HEK293T (cell line): ENCODE measurements at regions not wholly inside any gene's neighbourhood (a gene's known extent, or its start where the extent isn't known, plus 50 kb on each side); places are given as distances from the start of the nearest gene placed in this dataset.

Source experiments
- ARNT ChIP-seq: fragments of 450-650 bp; IDR thresholded peaks from 2 replicates; pipeline ENCODE4 v1.6.1; 2017; ENCODE audit warnings: mild to moderate bottlenecking
- BHLHE40 ChIP-seq: fragments of 450-650 bp; IDR thresholded peaks from 2 replicates; pipeline ENCODE4 v1.6.1; 2016; ENCODE audit warnings: mild to moderate bottlenecking, moderate library complexity, borderline replicate concordance
- FOXM1 ChIP-seq: fragments of 450-650 bp; IDR thresholded peaks from 2 replicates; pipeline ENCODE4 v1.6.1; 2017; ENCODE audit warnings: mild to moderate bottlenecking, borderline replicate concordance
- HDGF ChIP-seq: fragments of 450-650 bp; IDR thresholded peaks from 2 replicates; pipeline ENCODE4 v1.6.1; 2017; ENCODE audit warnings: antibody characterized with exemption, borderline replicate concordance
- LEF1 ChIP-seq: fragments of 450-650 bp; IDR thresholded peaks from 2 replicates; pipeline ENCODE4 v1.6.1; 2017; ENCODE audit warnings: mild to moderate bottlenecking, borderline replicate concordance
- NFRKB ChIP-seq: fragments of 450-650 bp; IDR thresholded peaks from 2 replicates; pipeline ENCODE4 v1.6.1; 2016; ENCODE audit warnings: mild to moderate bottlenecking, moderate library complexity
- SP1 ChIP-seq: fragments of 450-650 bp; IDR thresholded peaks from 2 replicates; pipeline ENCODE4 v1.6.1; 2017
- ZNF384 ChIP-seq: fragments of 450-650 bp; IDR thresholded peaks from 2 replicates; pipeline ENCODE4 v1.6.1; 2016

DNA sequence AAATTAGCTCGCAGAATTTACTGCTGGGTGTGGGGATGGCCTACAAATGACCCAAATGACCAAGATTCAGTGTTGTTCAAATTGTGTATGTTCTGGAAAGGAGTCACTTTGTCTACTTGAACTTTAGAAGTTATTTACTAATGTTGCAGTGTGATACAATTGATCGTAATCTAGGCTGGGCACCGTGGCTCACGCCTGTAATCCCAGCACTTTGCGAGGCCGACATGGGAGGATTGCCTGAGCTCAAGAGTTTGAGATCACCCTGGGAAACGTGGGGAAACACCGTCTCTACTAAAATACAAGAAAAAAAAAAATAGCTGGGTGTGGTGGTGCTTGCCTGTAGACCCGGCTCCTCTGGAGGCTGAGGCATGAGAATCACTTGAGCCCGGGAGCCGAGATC lies 57.6 kb upstream of the TMPRSS2 start:
- TF ChIP-seq ARNT (no peak), HDGF (no peak), NFRKB (no peak), LEF1 (no peak), SP1 (no peak), ZNF384 (no peak), FOXM1 (no peak), BHLHE40 (no peak)
